ENCODE measurements at regions not wholly inside any gene's neighbourhood (a gene's known extent, or its start where the extent isn't known, plus 50 kb on each side); places are given as distances from the start of the nearest gene placed in this dataset.

DNA sequence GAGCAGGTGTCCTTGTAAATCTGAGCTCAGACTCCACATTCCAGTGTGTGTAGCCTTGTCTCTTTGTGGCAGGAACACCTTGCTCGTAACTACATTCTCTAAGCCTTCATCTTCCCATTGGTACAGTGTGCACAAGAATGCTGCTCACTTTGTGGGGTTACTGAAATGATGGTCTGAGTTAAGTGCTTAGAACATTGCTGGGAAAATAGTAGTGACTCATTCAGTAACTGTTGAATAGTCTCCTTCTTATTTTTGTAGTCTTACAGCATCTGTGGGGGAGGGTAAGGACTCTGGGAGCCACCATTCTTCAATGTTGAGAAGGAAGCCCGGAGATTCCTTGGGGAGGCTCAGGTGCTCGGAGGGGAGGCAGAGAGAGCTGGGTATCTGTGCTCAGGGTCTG lies 236.0 kb upstream of the HDAC4 start:
- TF ChIP-seq, protein P1, sequence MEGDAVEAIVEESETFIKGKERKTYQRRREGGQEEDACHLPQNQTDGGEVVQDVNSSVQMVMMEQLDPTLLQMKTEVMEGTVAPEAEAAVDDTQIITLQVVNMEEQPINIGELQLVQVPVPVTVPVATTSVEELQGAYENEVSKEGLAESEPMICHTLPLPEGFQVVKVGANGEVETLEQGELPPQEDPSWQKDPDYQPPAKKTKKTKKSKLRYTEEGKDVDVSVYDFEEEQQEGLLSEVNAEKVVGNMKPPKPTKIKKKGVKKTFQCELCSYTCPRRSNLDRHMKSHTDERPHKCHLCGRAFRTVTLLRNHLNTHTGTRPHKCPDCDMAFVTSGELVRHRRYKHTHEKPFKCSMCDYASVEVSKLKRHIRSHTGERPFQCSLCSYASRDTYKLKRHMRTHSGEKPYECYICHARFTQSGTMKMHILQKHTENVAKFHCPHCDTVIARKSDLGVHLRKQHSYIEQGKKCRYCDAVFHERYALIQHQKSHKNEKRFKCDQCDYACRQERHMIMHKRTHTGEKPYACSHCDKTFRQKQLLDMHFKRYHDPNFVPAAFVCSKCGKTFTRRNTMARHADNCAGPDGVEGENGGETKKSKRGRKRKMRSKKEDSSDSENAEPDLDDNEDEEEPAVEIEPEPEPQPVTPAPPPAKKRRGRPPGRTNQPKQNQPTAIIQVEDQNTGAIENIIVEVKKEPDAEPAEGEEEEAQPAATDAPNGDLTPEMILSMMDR (conservative IDR thresholded peaks at IDR 0.05; ENCODE audit: low read depth in 2 of 2): no peak
- no peak for TF ChIP-seq EZH2 (IDR thresholded peaks at IDR 0.05; ENCODE audit: low read depth, unreplicated experiment)
- TF ChIP-seq REST (IDR thresholded peaks at IDR 0.05; ENCODE audit: unreplicated experiment): no peak
- TF ChIP-seq POLR2AphosphoS5 (IDR thresholded peaks at IDR 0.05; ENCODE audit: low read depth): no peak
- no peak for TF ChIP-seq EZH2phosphoT487 (IDR thresholded peaks at IDR 0.05; ENCODE audit: unreplicated experiment)
- TF ChIP-seq CREB1 (CRISPR knock-in tag; IDR thresholded peaks at IDR 0.05; ENCODE audit: low read depth): no peak
- TF ChIP-seq, protein P2, sequence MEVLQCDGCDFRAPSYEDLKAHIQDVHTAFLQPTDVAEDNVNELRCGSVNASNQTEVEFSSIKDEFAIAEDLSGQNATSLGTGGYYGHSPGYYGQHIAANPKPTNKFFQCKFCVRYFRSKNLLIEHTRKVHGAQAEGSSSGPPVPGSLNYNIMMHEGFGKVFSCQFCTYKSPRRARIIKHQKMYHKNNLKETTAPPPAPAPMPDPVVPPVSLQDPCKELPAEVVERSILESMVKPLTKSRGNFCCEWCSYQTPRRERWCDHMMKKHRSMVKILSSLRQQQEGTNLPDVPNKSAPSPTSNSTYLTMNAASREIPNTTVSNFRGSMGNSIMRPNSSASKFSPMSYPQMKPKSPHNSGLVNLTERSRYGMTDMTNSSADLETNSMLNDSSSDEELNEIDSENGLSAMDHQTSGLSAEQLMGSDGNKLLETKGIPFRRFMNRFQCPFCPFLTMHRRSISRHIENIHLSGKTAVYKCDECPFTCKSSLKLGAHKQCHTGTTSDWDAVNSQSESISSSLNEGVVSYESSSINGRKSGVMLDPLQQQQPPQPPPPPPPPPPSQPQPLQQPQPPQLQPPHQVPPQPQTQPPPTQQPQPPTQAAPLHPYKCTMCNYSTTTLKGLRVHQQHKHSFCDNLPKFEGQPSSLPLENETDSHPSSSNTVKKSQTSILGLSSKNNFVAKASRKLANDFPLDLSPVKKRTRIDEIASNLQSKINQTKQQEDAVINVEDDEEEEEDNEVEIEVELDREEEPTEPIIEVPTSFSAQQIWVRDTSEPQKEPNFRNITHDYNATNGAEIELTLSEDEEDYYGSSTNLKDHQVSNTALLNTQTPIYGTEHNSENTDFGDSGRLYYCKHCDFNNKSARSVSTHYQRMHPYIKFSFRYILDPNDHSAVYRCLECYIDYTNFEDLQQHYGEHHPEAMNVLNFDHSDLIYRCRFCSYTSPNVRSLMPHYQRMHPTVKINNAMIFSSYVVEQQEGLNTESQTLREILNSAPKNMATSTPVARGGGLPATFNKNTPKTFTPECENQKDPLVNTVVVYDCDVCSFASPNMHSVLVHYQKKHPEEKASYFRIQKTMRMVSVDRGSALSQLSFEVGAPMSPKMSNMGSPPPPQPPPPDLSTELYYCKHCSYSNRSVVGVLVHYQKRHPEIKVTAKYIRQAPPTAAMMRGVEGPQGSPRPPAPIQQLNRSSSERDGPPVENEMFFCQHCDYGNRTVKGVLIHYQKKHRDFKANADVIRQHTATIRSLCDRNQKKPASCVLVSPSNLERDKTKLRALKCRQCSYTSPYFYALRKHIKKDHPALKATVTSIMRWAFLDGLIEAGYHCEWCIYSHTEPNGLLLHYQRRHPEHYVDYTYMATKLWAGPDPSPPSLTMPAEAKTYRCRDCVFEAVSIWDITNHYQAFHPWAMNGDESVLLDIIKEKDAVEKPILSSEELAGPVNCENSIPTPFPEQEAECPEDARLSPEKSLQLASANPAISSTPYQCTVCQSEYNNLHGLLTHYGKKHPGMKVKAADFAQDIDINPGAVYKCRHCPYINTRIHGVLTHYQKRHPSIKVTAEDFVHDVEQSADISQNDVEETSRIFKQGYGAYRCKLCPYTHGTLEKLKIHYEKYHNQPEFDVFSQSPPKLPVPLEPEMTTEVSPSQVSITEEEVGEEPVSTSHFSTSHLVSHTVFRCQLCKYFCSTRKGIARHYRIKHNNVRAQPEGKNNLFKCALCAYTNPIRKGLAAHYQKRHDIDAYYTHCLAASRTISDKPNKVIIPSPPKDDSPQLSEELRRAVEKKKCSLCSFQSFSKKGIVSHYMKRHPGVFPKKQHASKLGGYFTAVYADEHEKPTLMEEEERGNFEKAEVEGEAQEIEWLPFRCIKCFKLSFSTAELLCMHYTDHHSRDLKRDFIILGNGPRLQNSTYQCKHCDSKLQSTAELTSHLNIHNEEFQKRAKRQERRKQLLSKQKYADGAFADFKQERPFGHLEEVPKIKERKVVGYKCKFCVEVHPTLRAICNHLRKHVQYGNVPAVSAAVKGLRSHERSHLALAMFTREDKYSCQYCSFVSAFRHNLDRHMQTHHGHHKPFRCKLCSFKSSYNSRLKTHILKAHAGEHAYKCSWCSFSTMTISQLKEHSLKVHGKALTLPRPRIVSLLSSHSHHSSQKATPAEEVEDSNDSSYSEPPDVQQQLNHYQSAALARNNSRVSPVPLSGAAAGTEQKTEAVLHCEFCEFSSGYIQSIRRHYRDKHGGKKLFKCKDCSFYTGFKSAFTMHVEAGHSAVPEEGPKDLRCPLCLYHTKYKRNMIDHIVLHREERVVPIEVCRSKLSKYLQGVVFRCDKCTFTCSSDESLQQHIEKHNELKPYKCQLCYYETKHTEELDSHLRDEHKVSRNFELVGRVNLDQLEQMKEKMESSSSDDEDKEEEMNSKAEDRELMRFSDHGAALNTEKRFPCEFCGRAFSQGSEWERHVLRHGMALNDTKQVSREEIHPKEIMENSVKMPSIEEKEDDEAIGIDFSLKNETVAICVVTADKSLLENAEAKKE (CRISPR knock-in tag; IDR thresholded peaks at IDR 0.05): no peak
- no peak for TF ChIP-seq ZNF331 (CRISPR knock-in tag; IDR thresholded peaks at IDR 0.05; ENCODE audit: low read depth)
- TF ChIP-seq NANOG (IDR thresholded peaks at IDR 0.05; ENCODE audit: borderline replicate concordance): no peak
- no peak for TF ChIP-seq JUNB (IDR thresholded peaks at IDR 0.05; ENCODE audit: unreplicated experiment)
- TF ChIP-seq STAT1 (IDR thresholded peaks at IDR 0.05; ENCODE audit: unreplicated experiment): no peak
- TF ChIP-seq ZNF114 (CRISPR knock-in tag; IDR thresholded peaks at IDR 0.05): no peak
